Endothelial cell of umbilical vein (primary cell): ENCODE measurements at regions not wholly inside any gene's neighbourhood (a gene's known extent, or its start where the extent isn't known, plus 50 kb on each side); places are given as distances from the start of the nearest gene placed in this dataset.

Source experiments
- BruUV-seq: library from RNA; stranded (reverse); fragments of 400-500 nt; replicated peaks from 2 replicates; lab custom pipeline; 2021; lab: Mats Ljungman, UMichigan
- CTCF ChIA-PET: fragments of 300-600, 350-600 bp; sonication (Branson Sonifier 250); formaldehyde crosslinking; loops from one replicate; lab custom pipeline; 2021; ENCODE audit warnings: antibody characterized with exemption, inconsistent platforms; lab: Charles Lee
- POLR2A ChIA-PET: fragments of 300-600, 350-600 bp; sonication (Branson Sonifier 250); formaldehyde crosslinking; loops from one replicate; lab custom pipeline; 2021; ENCODE audit warnings: antibody characterized with exemption, inconsistent platforms; lab: Charles Lee
- DNase-seq: peaks from one replicate; pipeline ENCODE4 v3.0.0-alpha.2; 2011; ENCODE audit warnings: low read depth, low spot score
- FAIRE-seq: peaks from 2 replicates; lab custom pipeline; 2011; peaks lifted over from hg19 to GRCh38; lab: Jason Lieb, UNC
- H2AFZ ChIP-seq: 2 replicates; pipeline ENCODE4 v1.6.0; 2012; ENCODE audit warnings: low read depth, low read length, control low read depth, inconsistent platforms
- H3K27ac ChIP-seq: 2 replicates; pipeline ENCODE4 v1.5.1; 2011; ENCODE audit warnings: low read depth, mild to moderate bottlenecking, control low read depth, low read length, moderate library complexity; ENCODE audit not compliant: insufficient read depth
- H3K27me3 ChIP-seq, 2 experiments: 2 replicates each; pipeline versions ENCODE4 v1.6.0 to v1.6.1; 2011; ENCODE audit warnings: low read length in 2 of 2, mixed read lengths in 1 of 2; ENCODE audit not compliant: control insufficient read depth in 2 of 2, insufficient read depth in 2 of 2
- H3K36me3 ChIP-seq, 2 experiments: 2 replicates in 1 of 2; 3 replicates in 1 of 2; pipeline ENCODE4 v1.5.1; 2011; ENCODE audit warnings: low read length in 2 of 2, mild to moderate bottlenecking in 1 of 2, moderate library complexity in 1 of 2; ENCODE audit not compliant: control insufficient read depth in 2 of 2, insufficient read depth in 2 of 2; ENCODE audit errors: extremely low read depth in 1 of 2
- H3K4me1 ChIP-seq: 3 replicates; pipeline ENCODE4 v1.5.1; 2011; ENCODE audit warnings: mild to moderate bottlenecking, low read length; ENCODE audit not compliant: control insufficient read depth, insufficient read depth; ENCODE audit errors: extremely low read depth
- H3K4me2 ChIP-seq: 2 replicates; pipeline ENCODE4 v1.6.1; 2011; ENCODE audit warnings: low read length, control low read depth, mixed read lengths; ENCODE audit not compliant: insufficient read depth
- H3K4me3 ChIP-seq, 3 experiments: fragments of 200-600 bp in 1 of 3; sonication (generic), shearing (Covaris generic) in 1 of 3; replicated peaks in 1 of 3; 2 replicates each; pipeline ENCODE4 v1.5.1; 2011 to 2016; ENCODE audit warnings: control low read depth in 3 of 3, low read length in 3 of 3, mild to moderate bottlenecking in 2 of 3, inconsistent platforms in 1 of 3, low read depth in 1 of 3, moderate library complexity in 1 of 3; ENCODE audit not compliant: insufficient read depth in 1 of 3
- H3K79me2 ChIP-seq: 2 replicates; pipeline ENCODE4 v1.6.0; 2012; ENCODE audit warnings: low read length, inconsistent platforms; ENCODE audit not compliant: control insufficient read depth, insufficient read depth
- H3K9ac ChIP-seq: replicated peaks from 2 replicates; pipeline ENCODE3; 2011; ENCODE audit warnings: low read length, control low read depth; ENCODE audit not compliant: insufficient read depth; ENCODE audit errors: extremely low read depth
- H3K9me1 ChIP-seq: replicated peaks from 3 replicates; pipeline ENCODE4 v1.6.0; 2011; ENCODE audit warnings: mild to moderate bottlenecking, low read length; ENCODE audit not compliant: control insufficient read depth, insufficient read depth; ENCODE audit errors: extremely low read depth
- H3K9me3 ChIP-seq: replicated peaks from 2 replicates; pipeline ENCODE4 v1.5.1; 2012; ENCODE audit warnings: low read length, inconsistent platforms; ENCODE audit not compliant: control insufficient read depth, insufficient read depth
- H4K20me1 ChIP-seq: replicated peaks from 2 replicates; pipeline ENCODE3; 2011; ENCODE audit warnings: mild to moderate bottlenecking, low read length; ENCODE audit not compliant: control insufficient read depth, insufficient read depth; ENCODE audit errors: extremely low read depth
- EZH2 ChIP-seq: IDR thresholded peaks from 2 replicates; pipeline ENCODE4 v1.6.1; 2012; ENCODE audit warnings: borderline replicate concordance, low read depth, mild to moderate bottlenecking, moderate library complexity, low read length, inconsistent platforms; ENCODE audit not compliant: severe bottlenecking
- FOS ChIP-seq: IDR thresholded peaks from 2 replicates; pipeline ENCODE4 v1.6.1; 2011; ENCODE audit warnings: mild to moderate bottlenecking, low read length, moderate library complexity, borderline replicate concordance; ENCODE audit not compliant: insufficient read depth
- GATA2 ChIP-seq: IDR thresholded peaks from 2 replicates; pipeline ENCODE4 v1.7.0; 2011; ENCODE audit warnings: low read depth, mild to moderate bottlenecking, moderate library complexity, mixed read lengths, low read length; ENCODE audit not compliant: insufficient read length, insufficient read depth
- JUN ChIP-seq: IDR thresholded peaks from 2 replicates; pipeline ENCODE4 v1.6.1; 2011; ENCODE audit warnings: borderline replicate concordance, low read depth; ENCODE audit not compliant: insufficient read length, insufficient read depth
- MYC ChIP-seq: IDR thresholded peaks from one replicate; pipeline ENCODE4 v1.6.1; 2011; ENCODE audit warnings: mild to moderate bottlenecking, low read depth, low read length
- POLR2A ChIP-seq: IDR thresholded peaks from 2 replicates; pipeline ENCODE4 v1.6.1; 2012; ENCODE audit warnings: low read depth, mild to moderate bottlenecking, control low read depth, low read length
- POLR2AphosphoS5 ChIP-seq: IDR thresholded peaks from 2 replicates; pipeline ENCODE4 v1.6.1; 2012; ENCODE audit warnings: low read depth, mild to moderate bottlenecking, control low read depth, low read length, moderate library complexity; ENCODE audit not compliant: insufficient read depth
- dilution Hi-C: fragments of 300-500 bp; cut with MboI; formaldehyde crosslinking; loops from one replicate; pipeline ENCODE4 v1.15.0; 2019; ENCODE audit warnings: low sequenced_read_pairs; ENCODE audit not compliant: extremely low pct_ligation_motif_present
- intact Hi-C: fragments of 100-400 bp; cut with micrococcal nuclease; formaldehyde crosslinking; loops from one replicate; pipeline ENCODE4 v1.10.0; 2022
- TF ChIP-seq, protein P1 (sequence below), 2 donors: IDR thresholded peaks; 1 replicate in 1 of 2; 2 replicates in 1 of 2; pipeline ENCODE4 v1.5.1; 2011; ENCODE audit warnings: low read length in 2 of 2, mild to moderate bottlenecking in 2 of 2, moderate library complexity in 2 of 2, control low read depth in 1 of 2, inconsistent platforms in 1 of 2, low read depth in 1 of 2; ENCODE audit not compliant: insufficient read depth in 1 of 2; ENCODE audit errors: extremely low read depth in 1 of 2
- TF ChIP-seq, protein P2 (sequence below): IDR thresholded peaks from 2 replicates; pipeline ENCODE4 v1.6.1; 2011; ENCODE audit not compliant: insufficient read depth, insufficient read length

DNA sequence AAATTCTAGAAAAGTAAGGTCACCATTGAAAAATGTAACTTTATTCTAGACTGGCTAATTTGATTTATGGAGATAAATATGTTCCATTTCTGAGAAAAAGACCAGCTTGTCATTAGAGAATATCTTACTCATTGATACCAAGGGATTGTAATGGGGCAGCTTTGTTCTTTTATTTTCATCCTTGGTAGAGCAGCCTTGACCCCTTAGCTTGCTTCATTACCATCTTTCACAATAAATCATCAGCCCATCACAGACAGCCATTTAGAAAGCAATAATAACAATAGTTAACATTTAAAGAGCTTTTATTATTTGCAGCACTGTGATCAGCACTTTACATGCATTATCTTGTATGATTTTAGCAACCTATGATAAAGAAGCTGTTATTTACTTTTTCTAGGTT lies 253.6 kb downstream of the C3orf38 start:
- ChIA-PET POLR2A (no interaction called here), CTCF (no interaction called here)
- Histone ChIP-seq H3K4me2 (no peak overlapping the region), H3K9me3 (no peaks in the 10 kb centered on the region), H3K4me3 (no peak overlapping the region), H3K36me3 (no peaks in the 10 kb centered on the region), H3K9me1 (no peaks in the 10 kb centered on the region), H3K27me3 (no peaks in the 10 kb centered on the region), H3K27ac (no peak overlapping the region), H4K20me1 (no peaks in the 10 kb centered on the region), H2AFZ (no peak overlapping the region), H3K9ac (no peak overlapping the region), H3K79me2 (no peaks in the 10 kb centered on the region), H3K4me1 (no peaks in the 10 kb centered on the region)
- TF ChIP-seq, protein P1, sequence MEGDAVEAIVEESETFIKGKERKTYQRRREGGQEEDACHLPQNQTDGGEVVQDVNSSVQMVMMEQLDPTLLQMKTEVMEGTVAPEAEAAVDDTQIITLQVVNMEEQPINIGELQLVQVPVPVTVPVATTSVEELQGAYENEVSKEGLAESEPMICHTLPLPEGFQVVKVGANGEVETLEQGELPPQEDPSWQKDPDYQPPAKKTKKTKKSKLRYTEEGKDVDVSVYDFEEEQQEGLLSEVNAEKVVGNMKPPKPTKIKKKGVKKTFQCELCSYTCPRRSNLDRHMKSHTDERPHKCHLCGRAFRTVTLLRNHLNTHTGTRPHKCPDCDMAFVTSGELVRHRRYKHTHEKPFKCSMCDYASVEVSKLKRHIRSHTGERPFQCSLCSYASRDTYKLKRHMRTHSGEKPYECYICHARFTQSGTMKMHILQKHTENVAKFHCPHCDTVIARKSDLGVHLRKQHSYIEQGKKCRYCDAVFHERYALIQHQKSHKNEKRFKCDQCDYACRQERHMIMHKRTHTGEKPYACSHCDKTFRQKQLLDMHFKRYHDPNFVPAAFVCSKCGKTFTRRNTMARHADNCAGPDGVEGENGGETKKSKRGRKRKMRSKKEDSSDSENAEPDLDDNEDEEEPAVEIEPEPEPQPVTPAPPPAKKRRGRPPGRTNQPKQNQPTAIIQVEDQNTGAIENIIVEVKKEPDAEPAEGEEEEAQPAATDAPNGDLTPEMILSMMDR (IDR thresholded peaks at IDR 0.05; ENCODE audit: extremely low read depth in 1 of 2, insufficient read depth in 1 of 2, low read depth in 1 of 2, low read length in 2 of 2) = no peak
- TF ChIP-seq, protein P2, sequence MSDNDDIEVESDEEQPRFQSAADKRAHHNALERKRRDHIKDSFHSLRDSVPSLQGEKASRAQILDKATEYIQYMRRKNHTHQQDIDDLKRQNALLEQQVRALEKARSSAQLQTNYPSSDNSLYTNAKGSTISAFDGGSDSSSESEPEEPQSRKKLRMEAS = no peak
- TF ChIP-seq POLR2A = no peak
- no peak for TF ChIP-seq JUN
- no peak for TF ChIP-seq POLR2AphosphoS5
- no peak for TF ChIP-seq EZH2
- no peak for TF ChIP-seq MYC
- no peak for TF ChIP-seq GATA2
- TF ChIP-seq FOS = no peak
- intact Hi-C loops (no loop called here), dilution Hi-C loops (no loop called here)
- no TSS peak for BruUV-seq
- no peak for FAIRE-seq
- DNase-seq = no peak
